SK-N-MC (cell line): ENCODE measurements at regions not wholly inside any gene's neighbourhood (a gene's known extent, or its start where the extent isn't known, plus 50 kb on each side); places are given as distances from the start of the nearest gene placed in this dataset.
A peak's percentile ranks its signal among the peaks of the same experiment; 100 is the strongest.

Experiments
- DNase-seq: peaks from one replicate; pipeline ENCODE4 v3.0.0-alpha.2; 2011; ENCODE audit warnings: low read depth, low spot score
- H3K27ac ChIP-seq: fragments of 200-600 bp; sonication (generic); 2 replicates; pipeline ENCODE4 v1.5.1; 2016; ENCODE audit warnings: mixed run types
- H3K36me3 ChIP-seq: fragments of 200-600 bp; sonication (generic); 2 replicates; pipeline ENCODE4 v1.6.1; 2017; ENCODE audit warnings: antibody characterized with exemption, low read length, mixed read lengths; ENCODE audit not compliant: insufficient read depth
- H3K4me3 ChIP-seq: fragments of 200-600 bp; sonication (generic); 2 replicates; pipeline ENCODE4 v1.5.1; 2016
- H3K9ac ChIP-seq: fragments of 200-600 bp; sonication (generic); 2 replicates; pipeline ENCODE4 v1.8.0; 2017; ENCODE audit warnings: mixed run types, mixed read lengths; ENCODE audit not compliant: insufficient read length
- H3K9me3 ChIP-seq: fragments of 200-600 bp; sonication (generic); 2 replicates; pipeline ENCODE4 v1.6.1; 2017; ENCODE audit warnings: low read depth, mild to moderate bottlenecking, antibody characterized with exemption, low read length, moderate library complexity, mixed read lengths
- EZH2 ChIP-seq: fragments of 200-600 bp; sonication (generic); IDR thresholded peaks from one replicate; pipeline ENCODE4 v1.6.1; 2017; ENCODE audit warnings: antibody characterized with exemption
- FOXP2 ChIP-seq: optimal IDR thresholded peaks from 2 replicates; pipeline ENCODE3; 2011; ENCODE audit warnings: mild to moderate bottlenecking, moderate library complexity; ENCODE audit not compliant: insufficient read depth; ENCODE audit errors: extremely low read length, control extremely low read depth
- POLR2AphosphoS5 ChIP-seq: IDR thresholded peaks from 2 replicates; pipeline ENCODE4 v1.6.1; 2012; ENCODE audit warnings: mild to moderate bottlenecking, low read depth, low read length, borderline replicate concordance

DNA sequence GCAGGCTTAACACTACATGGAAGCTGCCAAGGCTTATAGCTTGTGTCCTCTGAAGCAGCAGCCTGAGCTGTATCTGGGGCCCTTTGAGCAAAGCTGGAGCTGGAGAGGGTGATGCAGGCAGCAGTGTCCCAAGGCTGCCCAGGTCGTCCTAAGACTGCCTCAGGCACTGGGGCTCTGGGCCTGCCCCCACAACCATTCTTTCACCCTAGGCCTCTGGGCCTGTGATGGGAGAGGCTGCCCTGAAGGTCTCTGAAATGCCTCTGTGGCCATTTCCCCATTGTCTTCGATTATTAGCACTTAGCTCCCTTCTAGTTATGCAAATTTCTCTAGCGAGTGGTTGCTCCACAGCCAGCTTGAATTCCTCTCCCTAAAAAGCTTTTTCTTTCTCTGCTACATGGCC lies 142.0 kb downstream of the LRIG2 start:
- Histone ChIP-seq H3K9ac (no peak overlapping the region), H3K4me3 (no peak overlapping the region), H3K27ac (no peak overlapping the region), H3K9me3 (no peaks in the 10 kb centered on the region), H3K36me3 (no peaks in the 10 kb centered on the region)
- no peak for DNase-seq
- TF ChIP-seq FOXP2: no peak
- no peak for TF ChIP-seq EZH2
- no peak for TF ChIP-seq POLR2AphosphoS5

DNA sequence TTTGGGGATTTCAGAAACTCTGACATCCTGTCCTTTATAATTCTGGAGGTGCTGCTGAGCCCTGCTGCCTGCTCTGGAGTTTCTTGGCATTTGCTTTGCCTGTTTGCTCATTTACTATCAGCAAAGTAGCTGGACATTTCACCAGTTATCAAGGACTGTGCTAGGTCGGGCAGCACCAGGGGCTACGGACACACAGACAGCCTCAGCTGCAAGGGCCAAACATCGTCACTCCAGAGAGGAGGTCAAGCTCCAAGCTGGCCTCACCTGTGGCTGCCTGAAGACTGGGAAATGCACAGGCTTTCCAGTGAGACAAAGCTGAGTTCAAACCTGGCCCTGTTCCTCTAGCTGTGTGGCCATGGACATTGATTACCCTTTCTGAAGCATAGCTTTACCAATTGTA lies 143.7 kb downstream of the LRIG2 start:
- H3K4me3 ChIP-seq: no peak overlapping the region
- no peak overlapping the region for H3K27ac ChIP-seq
- no peaks in the 10 kb centered on the region for H3K36me3 ChIP-seq
- no peak overlapping the region for H3K9ac ChIP-seq
- TF ChIP-seq FOXP2 (no peak), EZH2 (no peak), POLR2AphosphoS5 (no peak)
- H3K9me3 ChIP-seq: no peaks in the 10 kb centered on the region
- no peak for DNase-seq

GRCh38 chr1:113217447-113218208 lies 144.6 kb downstream of the LRIG2 start:
- Histone ChIP-seq H3K9ac (no peak overlapping the region), H3K36me3 (no peaks in the 10 kb centered on the region), H3K4me3 (peak overlapping the region; percentile 9; the same call in 1 of the 2 replicates), H3K9me3 (no peaks in the 10 kb centered on the region), H3K27ac (no peak overlapping the region)
- no peak for DNase-seq
- TF ChIP-seq EZH2: no peak

- Histone ChIP-seq H3K9ac (no peak overlapping the region), H3K36me3 (no peaks in the 10 kb centered on the region), H3K9me3 (no peaks in the 10 kb centered on the region), H3K4me3 (no peak overlapping the region), H3K27ac (no peak overlapping the region)
- DNase-seq: no peak
- TF ChIP-seq POLR2AphosphoS5: no peak
- TF ChIP-seq FOXP2: no peak
- TF ChIP-seq EZH2: no peak
Observed at GRCh38 chr1:113219377-113219776, 146.4 kb downstream of the LRIG2 start.

- no peak overlapping the region for H3K9ac ChIP-seq
- no peak for DNase-seq
- TF ChIP-seq POLR2AphosphoS5 (no peak), FOXP2 (no peak), EZH2 (no peak)
- no peaks in the 10 kb centered on the region for H3K36me3 ChIP-seq
- H3K27ac ChIP-seq: no peak overlapping the region
- no peaks in the 10 kb centered on the region for H3K9me3 ChIP-seq
- H3K4me3 ChIP-seq: no peak overlapping the region
Observed at GRCh38 chr1:113219828-113220227, 146.8 kb downstream of the LRIG2 start.

GRCh38 chr1:113223040-113223439 lies 150.0 kb downstream of the LRIG2 start:
- H3K4me3 ChIP-seq: no peak overlapping the region
- no peak overlapping the region for H3K9ac ChIP-seq
- no peaks in the 10 kb centered on the region for H3K9me3 ChIP-seq
- no peaks in the 10 kb centered on the region for H3K36me3 ChIP-seq
- TF ChIP-seq EZH2: no peak
- no peak for TF ChIP-seq FOXP2
- DNase-seq: no peak
- H3K27ac ChIP-seq: no peak overlapping the region

- DNase-seq: no peak
- H3K9me3 ChIP-seq: no peaks in the 10 kb centered on the region
- no peak overlapping the region for H3K4me3 ChIP-seq
- H3K9ac ChIP-seq: no peak overlapping the region
- no peak overlapping the region for H3K27ac ChIP-seq
- no peak for TF ChIP-seq POLR2AphosphoS5
- no peak for TF ChIP-seq EZH2
- no peak for TF ChIP-seq FOXP2
- no peaks in the 10 kb centered on the region for H3K36me3 ChIP-seq
Observed at GRCh38 chr1:113223546-113223945, 150.5 kb downstream of the LRIG2 start.

DNA sequence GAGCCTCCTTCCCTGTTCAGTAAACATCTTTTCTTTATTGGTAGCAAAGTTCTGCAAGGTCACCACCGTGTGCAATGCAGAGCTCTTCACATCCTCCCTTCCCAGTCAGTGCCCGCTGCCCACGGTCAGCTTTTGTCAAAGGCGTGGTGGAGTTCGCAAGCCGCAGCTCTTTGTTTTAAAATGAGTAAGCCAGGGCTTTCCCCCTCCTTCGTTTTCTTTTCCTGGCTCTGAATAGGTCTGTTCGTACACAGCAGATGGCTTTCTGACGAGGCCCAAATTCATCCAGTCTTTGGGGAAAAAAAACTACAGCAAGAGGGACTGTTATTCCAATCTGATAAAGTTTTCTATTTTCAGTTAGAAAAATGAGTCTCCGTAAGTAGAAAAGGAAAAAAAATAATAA lies 153.2 kb downstream of the LRIG2 start:
- H3K4me3 ChIP-seq: no peak overlapping the region
- no peaks in the 10 kb centered on the region for H3K36me3 ChIP-seq
- H3K9me3 ChIP-seq: no peaks in the 10 kb centered on the region
- no peak for TF ChIP-seq POLR2AphosphoS5
- TF ChIP-seq FOXP2: no peak
- no peak for TF ChIP-seq EZH2
- no peak for DNase-seq
- H3K9ac ChIP-seq: no peak overlapping the region
- H3K27ac ChIP-seq: no peak overlapping the region

DNA sequence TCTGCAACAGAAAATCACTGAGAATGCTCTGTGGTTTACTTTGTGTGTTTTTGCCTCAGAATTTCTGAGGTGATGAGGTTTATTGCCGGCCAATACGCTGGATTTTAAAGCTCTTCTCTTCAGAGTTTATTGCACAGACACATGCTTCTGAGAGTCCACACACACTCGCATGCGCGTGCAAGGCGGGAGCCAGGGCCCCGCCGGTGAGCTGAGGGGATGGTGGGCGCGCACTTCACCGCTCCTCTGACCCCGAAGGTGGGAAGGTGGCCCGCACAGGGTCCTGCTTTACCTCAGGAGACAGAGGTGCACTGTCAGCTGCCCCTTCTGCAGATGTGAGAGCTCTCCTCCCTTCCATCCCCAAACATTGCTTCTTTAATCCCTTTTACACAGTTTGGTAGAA lies 158.4 kb upstream of the MAGI3 start:
- TF ChIP-seq POLR2AphosphoS5: no peak
- TF ChIP-seq EZH2: no peak
- no peak for TF ChIP-seq FOXP2
- DNase-seq: no peak
- H3K9me3 ChIP-seq: no peaks in the 10 kb centered on the region
- no peak overlapping the region for H3K4me3 ChIP-seq
- no peak overlapping the region for H3K9ac ChIP-seq
- no peak overlapping the region for H3K27ac ChIP-seq
- no peaks in the 10 kb centered on the region for H3K36me3 ChIP-seq

DNA sequence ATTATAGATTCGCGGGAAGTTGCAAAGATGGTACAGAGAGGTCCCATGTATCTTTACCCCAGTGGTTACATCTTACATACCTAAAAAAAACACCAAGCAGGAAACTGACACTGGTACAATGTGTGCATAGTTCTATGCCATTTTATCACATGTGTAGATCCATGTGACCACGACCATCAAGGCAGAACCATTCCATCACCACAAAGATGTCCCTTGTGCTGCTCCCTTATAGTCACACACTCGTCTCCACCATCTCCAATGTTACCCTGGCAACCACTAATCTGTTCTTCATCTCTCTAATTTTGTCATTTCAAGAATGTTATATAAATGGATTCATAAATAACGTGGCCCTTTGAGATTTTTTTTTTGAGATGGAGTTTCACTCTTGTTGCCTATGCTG lies 156.9 kb upstream of the MAGI3 start:
- Histone ChIP-seq H3K9me3 (no peaks in the 10 kb centered on the region), H3K9ac (no peak overlapping the region), H3K27ac (no peak overlapping the region), H3K4me3 (no peak overlapping the region), H3K36me3 (no peaks in the 10 kb centered on the region)
- TF ChIP-seq POLR2AphosphoS5: no peak
- TF ChIP-seq EZH2: no peak
- TF ChIP-seq FOXP2: no peak
- no peak for DNase-seq
